Bone marrow (tissue), 2 donors: ENCODE measurements at regions not wholly inside any gene's neighbourhood (a gene's known extent, or its start where the extent isn't known, plus 50 kb on each side); places are given as distances from the start of the nearest gene placed in this dataset.
"Not testable (repeated sequence)": the region's sequence is repeated elsewhere in the genome, so short reads cannot be mapped to it uniquely, and the experiment has no call there.

Source experiments
- DNase-seq, 2 donors: peaks; one replicate each; lab custom pipeline; 2025; lab: John Stamatoyannopoulos, UW

- no peak for DNase-seq
These were observed 1490.0 kb upstream of the GBE1 start for GRCh38 chr3:83251490-83251889.

DNA sequence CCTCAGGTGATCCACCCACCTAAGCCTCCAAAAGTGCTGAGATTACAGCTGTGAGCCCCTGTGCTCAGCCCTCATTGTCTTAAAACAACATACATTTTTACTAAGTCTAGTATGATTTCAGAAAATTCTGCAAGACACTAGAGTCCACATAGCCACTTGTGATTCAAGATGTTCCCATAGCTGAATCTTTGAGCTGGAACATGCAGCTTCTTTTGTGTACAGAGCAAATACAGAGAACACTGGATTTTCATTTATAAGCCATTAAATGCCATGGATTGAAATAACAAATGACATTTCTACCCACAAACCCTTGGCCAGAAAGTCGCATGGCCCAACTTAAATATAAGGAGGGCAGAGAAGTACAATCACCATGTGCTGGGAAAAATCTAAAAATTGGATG is 1489.2 kb upstream of the GBE1 start:
- no peak for DNase-seq

DNA sequence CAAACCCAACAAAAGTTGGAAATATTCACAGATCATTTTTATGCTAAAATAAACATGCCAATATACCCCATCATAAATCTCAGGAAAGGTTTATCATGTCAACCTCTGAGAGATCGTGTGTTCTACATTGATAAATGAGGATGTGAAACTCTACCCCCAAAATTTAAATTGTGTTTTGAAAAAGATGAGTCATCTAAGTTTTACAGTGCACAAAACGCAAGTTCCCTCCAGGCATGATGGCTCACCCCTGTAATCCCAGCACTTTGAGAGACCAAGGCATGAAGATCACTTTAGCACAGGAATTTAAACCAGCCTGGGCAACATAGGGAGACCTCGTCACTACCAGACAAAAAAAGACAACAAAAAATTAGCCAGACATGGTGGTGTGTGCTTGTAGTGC is 1487.0 kb upstream of the GBE1 start:
- no peak for DNase-seq

DNA sequence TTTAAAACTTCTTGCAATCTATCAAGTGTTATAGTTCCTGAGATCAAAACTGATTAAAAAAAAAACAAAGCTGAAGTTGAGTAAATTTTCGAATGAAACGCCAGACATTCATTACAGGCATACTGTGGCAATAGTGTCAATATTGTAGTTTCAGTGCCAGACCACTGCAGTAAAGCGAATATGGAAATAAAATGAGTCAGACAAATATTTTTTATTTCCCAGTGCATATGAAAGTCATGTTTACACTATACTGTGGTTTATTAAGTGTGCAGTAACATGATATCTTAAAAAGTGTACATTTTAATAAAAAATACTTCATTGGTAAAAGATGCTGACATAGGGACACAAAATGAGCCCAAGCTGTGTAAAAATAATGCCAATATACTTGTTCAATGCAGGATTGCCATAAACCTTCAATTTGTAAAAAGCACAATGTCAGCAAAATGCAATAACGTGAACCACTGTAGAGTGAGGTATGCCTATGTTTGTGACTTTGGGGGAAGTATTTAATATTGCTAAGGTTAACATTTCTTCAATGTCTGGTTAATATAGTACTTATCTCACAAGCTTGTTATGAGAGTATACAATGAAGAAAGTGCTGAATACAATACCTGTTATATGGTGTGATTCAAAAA is 1473.9 kb upstream of the GBE1 start:
- no peak for DNase-seq

DNA sequence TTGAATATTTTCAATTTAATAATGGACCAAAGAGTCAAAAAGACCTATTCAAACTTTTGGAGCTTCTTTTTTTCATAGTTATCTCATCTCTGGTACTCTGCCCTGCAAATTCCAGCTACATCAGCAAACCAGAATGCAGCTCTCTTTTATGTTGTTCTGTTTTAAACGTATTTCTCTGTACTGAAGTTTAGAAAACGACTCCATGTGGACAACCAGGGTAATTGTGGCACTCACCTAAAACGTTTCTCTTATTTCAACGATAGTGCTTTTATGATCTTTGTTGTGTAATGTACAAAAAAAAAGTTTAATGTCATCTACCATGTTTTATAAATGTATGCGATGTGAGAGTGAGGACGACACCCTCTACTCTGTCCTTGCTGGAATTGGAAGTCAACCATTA is 1472.3 kb upstream of the GBE1 start:
- DNase-seq, result no peak

DNA sequence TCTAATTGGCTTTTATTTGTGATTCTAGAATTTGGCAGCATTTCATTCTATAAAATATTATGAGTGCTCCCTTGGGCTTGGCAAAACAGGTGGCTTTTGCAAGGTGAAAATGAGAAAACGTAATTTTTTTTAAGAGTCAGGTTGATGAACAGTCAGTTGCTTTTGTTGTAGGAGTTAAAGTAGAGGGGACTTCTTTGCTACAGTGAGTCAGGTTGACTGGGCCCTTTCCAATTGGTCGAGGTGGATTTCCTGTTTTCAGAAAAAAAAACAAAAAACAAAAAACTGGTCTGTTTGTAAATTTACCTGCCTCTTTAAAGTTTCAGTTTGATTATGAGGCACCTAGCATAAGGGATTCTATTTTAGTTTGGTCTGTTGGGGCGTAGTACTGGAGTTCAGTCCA is 1469.4 kb upstream of the GBE1 start:
- no peak for DNase-seq

DNA sequence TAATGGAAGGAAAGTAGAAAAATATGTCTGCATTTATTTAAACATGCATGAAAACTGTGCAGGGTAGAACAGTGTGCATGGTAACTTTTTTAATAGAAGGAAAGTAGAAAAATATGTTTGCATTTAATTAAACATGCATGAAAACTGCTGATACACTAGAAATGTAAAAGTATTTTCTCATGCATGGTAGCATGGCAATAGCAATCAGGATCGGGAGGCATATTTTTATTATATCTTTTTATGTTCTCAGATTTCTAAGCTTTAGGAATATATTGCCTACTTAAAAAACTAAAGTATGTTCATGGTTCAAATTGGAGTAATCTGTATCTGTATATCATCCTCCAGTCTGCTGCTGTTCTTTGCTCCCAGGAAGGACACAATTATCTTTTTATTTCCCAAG is 1468.9 kb upstream of the GBE1 start:
- DNase-seq, result no peak

DNA sequence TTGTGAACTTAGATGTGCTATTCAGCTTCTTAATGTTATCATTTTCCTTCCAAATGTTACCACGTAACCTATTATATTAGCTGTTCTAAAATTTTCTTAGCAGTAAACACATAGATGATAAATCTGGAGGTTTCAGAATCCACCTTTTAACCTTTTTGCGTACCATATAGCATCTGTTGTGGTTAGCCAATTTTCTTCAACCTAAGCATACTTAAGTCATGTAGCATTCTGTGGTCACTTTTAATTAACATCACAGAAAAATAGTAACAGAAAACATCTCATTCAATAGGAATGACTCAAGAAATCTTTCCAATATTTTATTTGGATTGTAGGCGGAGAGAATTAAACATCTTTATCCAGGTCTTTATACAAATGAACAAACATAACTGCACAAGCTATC is 1465.3 kb upstream of the GBE1 start:
- no peak for DNase-seq

- no peak for DNase-seq
These were observed 1462.8 kb upstream of the GBE1 start for GRCh38 chr3:83224101-83224868.

- no peak for DNase-seq
These were observed 1457.1 kb upstream of the GBE1 start for GRCh38 chr3:83218383-83219200.

DNA sequence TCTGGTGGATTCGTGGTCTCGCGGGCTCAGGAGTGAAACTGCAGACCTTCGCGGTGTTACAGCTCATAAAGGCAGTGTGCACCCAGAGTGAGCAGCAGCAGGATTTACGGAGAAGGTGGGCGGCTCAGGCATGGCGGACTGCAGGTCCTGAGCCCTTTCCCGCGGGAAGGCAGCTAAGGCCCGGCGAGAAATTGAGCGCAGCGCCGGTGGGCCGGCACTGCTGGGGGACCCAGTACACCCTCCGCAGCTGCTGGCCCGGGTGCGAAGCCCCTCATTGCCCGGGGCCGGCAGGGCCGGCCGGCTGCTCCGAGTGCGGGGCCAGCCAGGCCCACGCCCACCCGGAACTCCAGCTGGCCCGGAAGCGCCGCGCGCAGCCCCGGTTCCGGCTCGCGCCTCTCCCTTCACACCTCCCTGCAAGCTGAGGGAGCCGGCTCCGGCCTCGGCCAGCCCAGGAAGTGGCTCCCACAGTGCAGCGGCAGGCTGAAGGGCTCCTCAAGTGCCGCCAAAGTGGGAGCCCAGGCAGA is 1456.2 kb upstream of the GBE1 start:
- DNase-seq, result not testable (repeated sequence)

- DNase-seq, result no peak
These were observed 1455.6 kb upstream of the GBE1 start for GRCh38 chr3:83216919-83217594.

GRCh38 chr3:83195243-83195642 is 1433.8 kb upstream of the GBE1 start:
- no peak for DNase-seq

GRCh38 chr3:83193526-83193925 is 1432.1 kb upstream of the GBE1 start:
- no peak for DNase-seq

GRCh38 chr3:83189634-83190033 is 1428.2 kb upstream of the GBE1 start:
- no peak for DNase-seq

- DNase-seq, result no peak
These were observed 1408.0 kb upstream of the GBE1 start for GRCh38 chr3:83169473-83169872.

GRCh38 chr3:83150896-83151295 is 1389.5 kb upstream of the GBE1 start:
- DNase-seq, result no peak

DNA sequence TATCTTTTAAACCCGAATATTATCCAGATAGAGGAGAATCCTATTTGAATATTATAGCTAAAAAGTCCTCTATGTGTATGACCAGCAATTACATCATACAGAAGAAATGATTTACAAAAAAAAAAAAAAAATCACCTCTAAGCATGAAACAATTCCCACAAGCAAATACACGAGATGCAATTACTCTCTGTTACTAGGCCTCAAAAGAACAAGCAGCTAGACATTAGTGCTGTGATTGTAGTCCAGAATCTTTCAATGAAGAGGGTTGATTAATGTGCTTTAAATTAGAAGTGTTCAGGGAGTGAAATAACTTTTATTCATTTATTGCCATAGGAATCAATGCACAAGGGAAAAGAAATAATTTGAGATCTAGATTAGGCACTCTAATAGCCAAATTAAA is 1379.5 kb upstream of the GBE1 start:
- no peak for DNase-seq

GRCh38 chr3:83131236-83131635 is 1369.8 kb upstream of the GBE1 start:
- DNase-seq, result no peak

- no peak for DNase-seq
These were observed 1361.4 kb upstream of the GBE1 start for GRCh38 chr3:83122774-83123350.

DNA sequence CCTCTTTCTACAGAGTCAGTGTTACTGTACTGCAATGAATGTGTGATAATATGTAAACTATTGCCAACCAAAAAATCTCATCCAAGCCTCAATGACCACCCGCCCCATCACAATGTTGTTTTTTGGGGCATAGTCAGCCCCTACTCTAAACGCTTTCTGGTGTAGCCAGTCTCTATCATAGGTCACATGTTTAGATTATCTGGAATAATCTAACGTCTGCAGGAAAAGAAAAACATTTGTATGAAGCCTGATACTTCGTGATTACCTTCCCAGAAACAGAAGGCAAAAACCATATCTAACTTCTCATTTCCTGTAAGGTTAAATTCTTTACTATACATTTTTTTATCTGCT is 1331.8 kb upstream of the GBE1 start:
- DNase-seq, result no peak
